ENCODE measurements at regions not wholly inside any gene's neighbourhood (a gene's known extent, or its start where the extent isn't known, plus 50 kb on each side); places are given as distances from the start of the nearest gene placed in this dataset.
"Not testable (repeated sequence)": the region's sequence is repeated elsewhere in the genome, so short reads cannot be mapped to it uniquely, and the experiment has no call there.

- no peak for DNase-seq
- no peaks in the 10 kb centered on the region for H3K4me1 ChIP-seq
These were observed 115.2 kb upstream of the IGLL5 start for GRCh38 chr22:22772396-22772795.

GRCh38 chr22:22772883-22773282 is 114.7 kb upstream of the IGLL5 start:
- no peaks in the 10 kb centered on the region for H3K36me3 ChIP-seq
- WGBS, 2 donors: 92 to 95% methylated on average over 2 of the region's 2 CpGs
- no peak for TF ChIP-seq POLR2A (IDR thresholded peaks at IDR 0.05)
- TF ChIP-seq CTCF (IDR thresholded peaks at IDR 0.05): no peak
- no peak for TF ChIP-seq EP300 (IDR thresholded peaks at IDR 0.05)
- TF ChIP-seq POLR2AphosphoS5 (IDR thresholded peaks at IDR 0.05): no peak
- H3K27ac ChIP-seq: no peak overlapping the region
- intact Hi-C loops (cut with DNase I): no loop called here
- DNase-seq: no peak
- no peaks in the 10 kb centered on the region for H3K9me3 ChIP-seq
- no peaks in the 10 kb centered on the region for H3K4me1 ChIP-seq
- H3K4me3 ChIP-seq: no peak overlapping the region
- no peaks in the 10 kb centered on the region for H3K27me3 ChIP-seq

More at GRCh38 chr22:22772396-22772795, 115.2 kb upstream of the IGLL5 start:
- no peak for TF ChIP-seq EP300 (IDR thresholded peaks at IDR 0.05)
- no peaks in the 10 kb centered on the region for H3K9me3 ChIP-seq
- H3K27me3 ChIP-seq: no peaks in the 10 kb centered on the region
- WGBS, 2 donors: 73 to 84% methylated on average over 9 of the region's 9 CpGs
- H3K36me3 ChIP-seq: no peaks in the 10 kb centered on the region
- intact Hi-C loops (cut with DNase I): no loop called here
- H3K4me3 ChIP-seq: no peak overlapping the region
- no peak overlapping the region for H3K27ac ChIP-seq

- no peak for DNase-seq
- no peaks in the 10 kb centered on the region for H3K27me3 ChIP-seq
- H3K4me3 ChIP-seq: no peak overlapping the region
- no peak overlapping the region for H3K27ac ChIP-seq
- WGBS, 2 donors: 95 to 99% methylated on average over 5 of the region's 5 CpGs
- H3K4me1 ChIP-seq: no peaks in the 10 kb centered on the region
- TF ChIP-seq POLR2AphosphoS5 (IDR thresholded peaks at IDR 0.05) (no peak), POLR2A (IDR thresholded peaks at IDR 0.05) (no peak), EP300 (IDR thresholded peaks at IDR 0.05) (no peak), CTCF (IDR thresholded peaks at IDR 0.05) (no peak)
- no peaks in the 10 kb centered on the region for H3K36me3 ChIP-seq
- intact Hi-C loops (cut with DNase I): no loop called here
- no peaks in the 10 kb centered on the region for H3K9me3 ChIP-seq
These were observed 114.2 kb upstream of the IGLL5 start for GRCh38 chr22:22773427-22773826.

GRCh38 chr22:22773979-22774604 is 113.5 kb upstream of the IGLL5 start:
- 74 to 86% methylated on average over 7 of the region's 7 CpGs for WGBS, 2 donors
- TF ChIP-seq POLR2A (IDR thresholded peaks at IDR 0.05): no peak
- DNase-seq: no peak
- no peaks in the 10 kb centered on the region for H3K9me3 ChIP-seq
- intact Hi-C loops (cut with DNase I): no loop called here
- H3K4me3 ChIP-seq: no peak overlapping the region
- H3K4me1 ChIP-seq: no peaks in the 10 kb centered on the region
- H3K36me3 ChIP-seq: no peaks in the 10 kb centered on the region
- H3K27ac ChIP-seq: no peak overlapping the region
- no peaks in the 10 kb centered on the region for H3K27me3 ChIP-seq

GRCh38 chr22:22774762-22775161 is 112.9 kb upstream of the IGLL5 start:
- DNase-seq; H3K27ac ChIP-seq; H3K27me3 ChIP-seq; H3K4me1 ChIP-seq; intact Hi-C loops (cut with DNase I); H3K9me3 ChIP-seq; H3K36me3 ChIP-seq; H3K4me3 ChIP-seq: not testable (repeated sequence)
- WGBS, 2 donors: 85 to 91% methylated on average over 3 of the region's 3 CpGs

- H3K27ac ChIP-seq: no peak overlapping the region
- no peaks in the 10 kb centered on the region for H3K9me3 ChIP-seq
- DNase-seq: no peak
- TF ChIP-seq POLR2AphosphoS5 (IDR thresholded peaks at IDR 0.05) (no peak), POLR2A (IDR thresholded peaks at IDR 0.05) (no peak), CTCF (IDR thresholded peaks at IDR 0.05) (no peak), EP300 (IDR thresholded peaks at IDR 0.05) (no peak)
- no peaks in the 10 kb centered on the region for H3K4me1 ChIP-seq
- no peaks in the 10 kb centered on the region for H3K27me3 ChIP-seq
- intact Hi-C loops (cut with DNase I): no loop called here
- H3K4me3 ChIP-seq: no peak overlapping the region
- no peaks in the 10 kb centered on the region for H3K36me3 ChIP-seq
- 92% methylated on average over 3 of the region's 3 CpGs for WGBS, 2 donors
These were observed 111.5 kb upstream of the IGLL5 start for GRCh38 chr22:22776121-22776520.

All from sigmoid colon (tissue), 6 donors.